Fibroblast of skin of right biceps (primary cell): ENCODE measurements at regions not wholly inside any gene's neighbourhood (a gene's known extent, or its start where the extent isn't known, plus 50 kb on each side); places are given as distances from the start of the nearest gene placed in this dataset.
"Not testable (repeated sequence)": the region's sequence is repeated elsewhere in the genome, so short reads cannot be mapped to it uniquely, and the experiment has no call there.

ENCODE experiments used
- DNase-seq: peaks from one replicate; pipeline ENCODE4 v3.0.0-alpha.2; 2013

GRCh38 chr14:56351861-56352260 is 227.7 kb upstream of the TMEM260 start:
- peak; percentile 93 for DNase-seq

- no peak for DNase-seq
These were observed 226.6 kb upstream of the TMEM260 start for GRCh38 chr14:56352999-56353398.

DNA sequence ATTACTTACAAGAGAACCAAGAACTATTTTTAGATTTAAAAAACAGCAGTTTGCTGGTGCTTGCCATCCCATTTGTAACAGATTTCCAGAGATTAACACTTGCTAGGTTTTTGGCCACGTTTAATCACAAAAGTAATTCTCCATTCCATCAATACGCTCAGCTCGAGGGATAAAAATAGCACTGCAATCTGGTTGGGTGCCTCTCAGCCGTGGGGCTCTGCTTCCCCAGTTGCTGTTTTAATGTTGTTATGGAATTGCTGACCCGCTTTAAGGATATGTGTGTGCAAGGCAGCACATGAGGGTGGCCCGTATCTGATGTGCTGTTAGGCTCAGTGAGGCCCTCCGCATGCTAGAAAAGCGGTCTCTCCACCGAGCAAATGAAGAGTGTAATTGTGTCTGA is 222.2 kb upstream of the TMEM260 start:
- no peak for DNase-seq

DNA sequence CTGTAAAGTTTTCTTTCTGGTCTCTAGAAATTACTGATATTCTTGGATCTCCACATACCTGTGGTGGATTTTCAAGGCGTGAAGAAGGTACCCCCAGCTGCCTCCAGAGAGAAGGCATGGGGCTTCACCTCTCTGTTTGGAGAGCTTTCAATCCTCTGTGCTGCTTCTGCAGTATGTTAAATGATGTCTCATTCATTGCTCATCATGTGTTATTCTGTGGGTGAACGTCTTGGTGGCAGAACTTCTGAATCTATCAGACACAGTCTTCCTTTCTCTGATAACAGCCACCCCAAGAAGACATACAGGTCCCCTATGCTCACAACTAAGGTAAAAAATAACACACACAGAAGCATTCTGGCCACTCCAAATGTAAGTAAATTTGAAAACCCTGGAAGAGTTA is 221.3 kb upstream of the TMEM260 start:
- peak; percentile 34 for DNase-seq

- DNase-seq: peak; percentile 31
These were observed 220.6 kb upstream of the TMEM260 start for GRCh38 chr14:56358851-56359614.

DNA sequence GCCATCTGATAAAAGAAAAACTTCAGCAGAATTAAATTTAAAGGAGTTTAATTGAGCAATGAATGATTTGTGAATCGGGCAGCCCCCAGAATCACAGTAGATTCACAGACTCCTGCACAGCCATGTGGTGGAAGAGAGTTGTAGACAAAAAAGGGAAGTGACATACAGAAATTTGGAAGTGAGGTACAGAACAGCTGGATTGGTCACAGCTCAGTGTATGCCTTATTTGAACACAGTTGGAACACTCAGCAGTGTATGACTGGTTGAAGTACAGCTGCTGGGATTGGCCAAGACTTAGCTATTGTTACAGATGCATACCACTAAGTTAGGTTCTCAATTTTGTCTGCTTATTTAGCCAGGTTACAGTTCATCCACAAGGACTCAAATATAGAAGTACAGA is 213.9 kb upstream of the TMEM260 start:
- not testable (repeated sequence) for DNase-seq

GRCh38 chr14:56367416-56367815 is 212.2 kb upstream of the TMEM260 start:
- DNase-seq: no peak

- DNase-seq: no peak
These were observed 207.9 kb upstream of the TMEM260 start for GRCh38 chr14:56371737-56372136.

DNA sequence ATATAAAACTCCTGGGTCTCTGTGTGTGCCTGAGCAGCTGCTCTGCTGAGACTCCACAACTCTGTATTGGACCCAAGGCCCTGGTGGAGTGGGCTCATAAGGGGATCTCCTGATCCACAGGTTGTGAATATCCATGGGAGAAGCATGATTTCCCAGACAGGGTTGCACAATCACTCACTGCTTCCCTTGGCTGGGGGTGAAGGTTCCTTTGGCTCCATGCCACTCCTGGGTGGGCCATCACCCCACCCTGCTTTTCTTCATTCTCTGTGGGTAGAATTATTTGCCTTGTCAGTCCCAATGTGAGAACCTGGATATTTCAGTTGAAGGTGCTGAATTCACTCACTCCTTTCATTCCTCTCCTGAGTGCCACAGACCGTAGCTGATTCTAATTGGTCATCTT is 205.2 kb upstream of the TMEM260 start:
- DNase-seq: no peak

GRCh38 chr14:56378046-56378445 is 201.6 kb upstream of the TMEM260 start:
- DNase-seq: no peak

- DNase-seq: peak; percentile 56
These were observed 201.1 kb upstream of the TMEM260 start for GRCh38 chr14:56378475-56378877.

DNA sequence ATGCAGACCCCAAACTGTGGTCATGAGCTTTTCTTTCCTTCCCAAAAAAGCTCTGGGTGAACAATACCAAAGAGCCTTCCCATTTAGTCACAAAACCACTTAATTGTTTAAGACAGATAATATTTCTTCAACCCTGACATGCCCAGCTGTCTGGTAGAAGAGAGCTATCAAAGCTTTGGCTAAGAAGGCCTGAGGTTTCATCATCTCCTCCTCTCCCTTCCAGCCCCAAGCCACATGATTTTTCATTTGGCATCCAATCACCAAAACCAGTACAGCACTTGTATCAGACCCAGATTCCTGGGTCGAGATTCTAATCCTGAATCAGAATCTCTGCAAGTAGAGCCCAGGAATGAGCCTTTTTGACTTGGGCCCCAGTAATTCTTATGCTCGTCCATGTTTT is 199.6 kb upstream of the TMEM260 start:
- peak; percentile 34 for DNase-seq

GRCh38 chr14:56386024-56386423 is 193.6 kb upstream of the TMEM260 start:
- DNase-seq: no peak

- DNase-seq: no peak
These were observed 188.7 kb upstream of the TMEM260 start for GRCh38 chr14:56390859-56391258.

GRCh38 chr14:56394826-56395530 is 184.6 kb upstream of the TMEM260 start:
- DNase-seq: no peak

DNA sequence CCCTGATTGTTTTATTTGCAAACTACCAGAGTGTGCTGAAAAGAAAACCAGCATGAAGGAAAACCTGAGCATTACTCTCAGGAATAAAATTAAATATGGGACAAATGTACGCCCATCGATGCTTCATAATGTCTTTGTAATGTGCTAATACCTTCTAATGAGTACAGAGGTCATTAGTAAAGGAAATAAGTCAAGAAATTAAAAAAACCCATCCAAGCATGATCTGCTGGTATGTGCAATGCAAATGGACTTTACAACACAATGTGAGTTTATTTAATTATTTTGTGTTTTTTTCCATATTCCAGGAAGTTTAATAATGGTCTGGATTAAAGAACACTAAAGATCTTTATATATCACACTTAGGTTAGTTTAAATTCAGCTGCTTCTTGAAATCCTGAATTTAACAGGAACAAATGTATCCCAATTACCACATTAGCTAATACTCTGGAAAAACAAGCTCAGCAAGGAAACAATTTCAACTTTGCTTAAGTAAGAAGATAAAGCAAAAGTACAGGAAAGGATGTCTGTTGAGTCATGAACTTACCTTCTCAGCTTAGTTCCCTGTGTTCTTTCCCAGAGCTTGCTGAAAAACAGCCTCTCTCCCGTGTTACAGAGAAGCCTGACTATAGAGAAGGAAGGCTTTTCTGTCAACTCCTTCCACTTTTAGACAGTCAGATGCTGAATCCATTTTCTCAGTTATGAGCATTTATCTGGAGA is 179.3 kb upstream of the TMEM260 start:
- DNase-seq: no peak

DNA sequence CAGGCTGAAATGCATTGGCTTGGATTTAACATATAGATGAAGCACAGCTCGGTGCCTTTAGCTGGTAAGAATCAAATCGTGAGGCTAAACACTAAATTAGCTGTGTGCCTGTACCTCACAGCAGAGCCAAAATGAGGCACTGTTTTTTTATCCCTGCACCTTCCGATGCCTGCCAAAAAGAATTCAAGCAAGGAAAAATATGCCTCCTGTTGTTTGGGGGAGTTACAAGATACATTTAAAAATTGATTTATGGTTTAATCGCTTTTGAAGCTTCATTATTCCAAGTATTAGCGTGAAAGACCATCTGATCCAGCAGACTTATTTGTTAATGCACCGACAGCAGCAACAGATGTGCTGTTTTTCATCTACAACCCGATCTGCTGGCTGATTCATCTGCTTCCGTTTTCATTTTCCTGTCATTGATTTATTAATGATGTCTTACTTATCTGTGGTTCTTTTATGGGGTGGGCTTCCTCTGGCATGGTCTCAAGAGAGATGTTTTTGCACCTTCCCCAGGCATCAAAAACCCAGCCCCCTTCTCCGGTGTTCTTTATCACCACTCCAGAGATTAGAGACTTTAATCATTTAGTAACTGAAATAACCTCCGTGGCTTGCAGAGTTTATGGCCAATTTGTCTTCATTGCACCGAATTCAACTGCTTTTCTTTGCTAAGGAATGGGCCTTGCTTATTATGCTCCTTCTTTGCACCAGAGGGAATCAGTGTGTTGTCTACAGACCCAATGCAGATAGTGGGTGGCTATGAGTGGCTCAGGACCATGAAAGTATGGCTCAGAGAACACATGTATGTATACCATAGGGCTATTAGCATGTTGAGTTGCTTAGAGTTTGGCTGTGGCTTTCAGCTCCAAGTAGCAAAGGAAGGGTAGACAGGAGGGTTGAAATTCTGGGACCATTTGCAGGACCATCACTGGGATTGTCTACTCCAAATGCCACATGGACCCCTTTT is 166.8 kb upstream of the TMEM260 start:
- DNase-seq: no peak

DNA sequence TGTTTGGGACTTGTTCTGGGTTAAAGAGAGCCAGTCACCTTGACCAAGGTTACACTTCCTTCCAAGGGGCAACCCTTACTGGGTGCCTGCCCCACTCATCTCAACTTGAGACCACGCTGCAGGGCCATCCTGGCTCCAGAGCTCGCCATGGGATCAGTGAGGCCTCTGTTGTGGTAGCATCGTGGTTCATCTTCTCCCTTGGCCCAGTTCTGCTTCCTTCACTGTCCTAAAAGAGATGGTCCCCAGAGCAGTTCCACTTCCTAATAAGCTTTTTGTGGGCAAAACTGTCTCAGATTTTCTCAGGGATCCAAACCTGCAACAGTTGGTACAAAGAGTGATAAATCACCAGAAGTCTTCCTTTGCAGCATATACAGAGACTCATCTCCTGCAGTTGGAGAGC is 165.9 kb upstream of the TMEM260 start:
- DNase-seq: no peak

GRCh38 chr14:56414236-56414635 is 165.4 kb upstream of the TMEM260 start:
- no peak for DNase-seq

GRCh38 chr14:56416213-56416612 is 163.4 kb upstream of the TMEM260 start:
- DNase-seq: no peak

DNA sequence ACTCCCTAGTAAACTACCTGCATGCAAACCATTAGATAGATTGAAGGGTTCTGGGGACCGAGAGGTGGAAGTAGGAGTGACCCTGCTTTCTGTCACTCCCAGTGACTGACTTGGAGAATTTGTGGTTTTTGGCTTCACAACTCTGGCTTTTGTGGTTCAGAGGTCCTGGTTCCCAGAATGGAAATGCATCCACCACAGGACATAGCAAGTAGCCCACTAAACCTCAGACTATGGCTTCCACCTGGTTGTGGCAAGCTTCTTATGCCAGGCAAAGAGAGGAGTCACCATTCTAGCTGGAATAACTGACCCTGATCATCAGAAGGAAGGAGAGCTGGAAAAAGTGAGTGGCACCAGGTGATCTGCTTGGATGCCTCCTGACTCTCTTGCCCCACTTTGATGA is 162.4 kb upstream of the TMEM260 start:
- no peak for DNase-seq

DNA sequence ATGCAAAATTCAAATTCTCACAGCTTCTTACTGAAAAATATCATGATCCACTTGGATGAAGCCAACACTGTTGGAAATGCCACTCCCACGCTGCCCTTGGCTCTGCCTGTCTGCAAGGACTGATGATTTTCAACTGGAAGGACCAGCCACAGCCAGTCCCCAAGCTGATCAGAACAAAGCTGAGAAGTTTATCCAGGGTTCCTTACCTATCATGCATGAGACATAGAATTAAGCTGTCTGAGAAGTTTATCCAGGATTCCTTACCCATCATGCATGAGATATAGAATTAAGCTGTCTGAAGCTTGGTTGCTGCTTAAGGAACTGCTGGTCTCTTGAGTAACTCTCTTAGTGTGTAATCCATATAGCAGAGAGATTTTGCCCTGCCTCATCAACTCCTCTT is 159.8 kb upstream of the TMEM260 start:
- no peak for DNase-seq

GRCh38 chr14:56422221-56422620 is 157.4 kb upstream of the TMEM260 start:
- no peak for DNase-seq
